ENCODE measurements at regions not wholly inside any gene's neighbourhood (a gene's known extent, or its start where the extent isn't known, plus 50 kb on each side); places are given as distances from the start of the nearest gene placed in this dataset.

DNA sequence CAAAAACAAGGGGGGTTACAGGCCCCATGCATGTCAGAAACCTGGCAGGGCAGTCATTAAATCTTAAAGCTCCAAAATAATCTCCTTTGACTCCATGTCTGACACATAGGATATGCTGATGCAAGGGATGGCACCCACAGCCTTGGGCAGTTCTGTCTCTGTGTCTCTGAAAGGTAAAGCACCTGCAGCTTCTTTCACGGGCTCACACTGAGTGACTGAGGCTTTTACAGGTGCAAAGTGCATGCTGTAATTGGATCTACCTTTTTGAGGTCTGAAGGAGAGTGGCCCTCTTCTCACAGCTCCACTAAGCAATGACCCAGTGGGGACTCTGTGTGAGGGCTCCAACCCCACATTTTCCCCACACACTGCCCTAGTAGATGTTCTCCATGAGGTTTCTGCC, 1309.0 kb upstream of the B3GALT2 start:
- no peak overlapping the region for H3K27ac ChIP-seq (ENCODE audit: low read depth in 2 of 2, low read length in 2 of 2)
- no peaks in the 10 kb centered on the region for H3K27me3 ChIP-seq (ENCODE audit: control insufficient read depth, insufficient read depth, low read length)
- FAIRE-seq = no peak
- intact Hi-C loops (cut with DNase I) = no loop called here
- no peak for DNase-seq
- no peaks in the 10 kb centered on the region for H3K4me1 ChIP-seq (ENCODE audit: control insufficient read depth in 2 of 3, insufficient read depth in 2 of 3, low read depth in 1 of 3, low read length in 3 of 3)
- H3K9me3 ChIP-seq (ENCODE audit: control insufficient read depth in 2 of 3, insufficient read depth in 1 of 3, low read length in 3 of 3) = no peaks in the 10 kb centered on the region
- TF ChIP-seq, protein P1, sequence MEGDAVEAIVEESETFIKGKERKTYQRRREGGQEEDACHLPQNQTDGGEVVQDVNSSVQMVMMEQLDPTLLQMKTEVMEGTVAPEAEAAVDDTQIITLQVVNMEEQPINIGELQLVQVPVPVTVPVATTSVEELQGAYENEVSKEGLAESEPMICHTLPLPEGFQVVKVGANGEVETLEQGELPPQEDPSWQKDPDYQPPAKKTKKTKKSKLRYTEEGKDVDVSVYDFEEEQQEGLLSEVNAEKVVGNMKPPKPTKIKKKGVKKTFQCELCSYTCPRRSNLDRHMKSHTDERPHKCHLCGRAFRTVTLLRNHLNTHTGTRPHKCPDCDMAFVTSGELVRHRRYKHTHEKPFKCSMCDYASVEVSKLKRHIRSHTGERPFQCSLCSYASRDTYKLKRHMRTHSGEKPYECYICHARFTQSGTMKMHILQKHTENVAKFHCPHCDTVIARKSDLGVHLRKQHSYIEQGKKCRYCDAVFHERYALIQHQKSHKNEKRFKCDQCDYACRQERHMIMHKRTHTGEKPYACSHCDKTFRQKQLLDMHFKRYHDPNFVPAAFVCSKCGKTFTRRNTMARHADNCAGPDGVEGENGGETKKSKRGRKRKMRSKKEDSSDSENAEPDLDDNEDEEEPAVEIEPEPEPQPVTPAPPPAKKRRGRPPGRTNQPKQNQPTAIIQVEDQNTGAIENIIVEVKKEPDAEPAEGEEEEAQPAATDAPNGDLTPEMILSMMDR (IDR thresholded peaks at IDR 0.05; ENCODE audit: borderline replicate concordance, extremely low read depth, insufficient read depth) = no peak
- no peaks in the 10 kb centered on the region for H3K36me3 ChIP-seq (ENCODE audit: control insufficient read depth in 2 of 3, insufficient read depth in 3 of 3, low read length in 3 of 3)
- H3K9ac ChIP-seq (ENCODE audit: low read length in 3 of 3) = no peak overlapping the region
- no peak overlapping the region for H3K4me3 ChIP-seq (ENCODE audit: low read length in 3 of 3)

DNA sequence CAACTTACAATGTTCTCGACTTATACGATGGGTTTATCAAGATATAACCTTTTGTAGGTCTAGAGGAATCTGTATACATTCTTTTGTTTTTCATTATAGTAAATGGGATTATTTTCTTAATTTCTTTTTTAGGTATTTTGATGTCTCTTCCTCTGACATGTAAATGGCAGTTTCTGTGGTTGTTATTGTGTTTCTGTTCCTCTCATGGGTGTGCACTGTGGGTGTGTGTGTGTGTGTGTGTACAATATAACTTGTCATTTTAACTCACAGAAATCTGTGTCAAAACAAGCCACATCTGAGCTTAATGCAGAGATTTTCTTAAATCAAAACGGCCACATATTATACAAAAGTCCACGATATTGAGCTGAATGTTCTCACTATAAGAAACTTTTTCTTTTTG, 1300.8 kb upstream of the B3GALT2 start:
- no peak for FAIRE-seq
- Histone ChIP-seq H3K27ac (ENCODE audit: low read depth in 2 of 2, low read length in 2 of 2) (no peak overlapping the region), H3K9ac (ENCODE audit: low read length in 3 of 3) (no peak overlapping the region), H3K4me3 (ENCODE audit: low read length in 3 of 3) (no peak overlapping the region), H3K36me3 (ENCODE audit: control insufficient read depth in 2 of 3, insufficient read depth in 3 of 3, low read length in 3 of 3) (no peaks in the 10 kb centered on the region), H3K9me3 (ENCODE audit: control insufficient read depth in 2 of 3, insufficient read depth in 1 of 3, low read length in 3 of 3) (peaks cover 0 to 4% (median 0%) of the 10 kb centered on the region in 3 donors), H3K27me3 (ENCODE audit: control insufficient read depth, insufficient read depth, low read length) (no peaks in the 10 kb centered on the region), H3K4me1 (ENCODE audit: control insufficient read depth in 2 of 3, insufficient read depth in 2 of 3, low read depth in 1 of 3, low read length in 3 of 3) (no peaks in the 10 kb centered on the region)
- intact Hi-C loops (cut with DNase I) = no loop called here
- DNase-seq = no peak
- TF ChIP-seq, protein P1 (IDR thresholded peaks at IDR 0.05; ENCODE audit: borderline replicate concordance, extremely low read depth, insufficient read depth) = no peak

DNA sequence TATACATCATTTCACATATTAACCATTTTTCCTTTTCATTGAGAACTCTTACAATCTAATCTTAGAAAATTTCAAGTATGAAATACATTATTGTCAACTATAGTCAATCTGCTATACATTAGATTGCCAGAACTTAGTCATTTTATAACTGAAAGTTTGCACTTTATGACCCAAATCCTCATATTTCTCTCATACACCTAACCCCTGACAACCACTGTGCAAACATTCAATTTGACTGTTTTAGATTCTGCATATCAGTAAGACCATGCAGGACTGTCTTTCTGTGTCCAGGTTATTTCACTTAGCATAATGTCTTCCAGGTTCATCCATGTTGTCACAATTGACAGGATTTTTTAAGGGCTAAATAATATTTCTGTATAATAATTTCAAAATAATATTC, 1299.0 kb upstream of the B3GALT2 start:
- intact Hi-C loops (cut with DNase I) = no loop called here

More for the DNA sequence above, 1299.0 kb upstream of the B3GALT2 start:
- FAIRE-seq (no peak), DNase-seq (no peak)
- H3K4me3 ChIP-seq (ENCODE audit: low read length in 3 of 3) = no peak overlapping the region
- no peak overlapping the region for H3K27ac ChIP-seq (ENCODE audit: low read depth in 2 of 2, low read length in 2 of 2)
- H3K36me3 ChIP-seq (ENCODE audit: control insufficient read depth in 2 of 3, insufficient read depth in 3 of 3, low read length in 3 of 3) = no peaks in the 10 kb centered on the region
- peaks cover 0 to 4% (median 0%) of the 10 kb centered on the region in 3 donors for H3K9me3 ChIP-seq (ENCODE audit: control insufficient read depth in 2 of 3, insufficient read depth in 1 of 3, low read length in 3 of 3)
- TF ChIP-seq, protein P1 (IDR thresholded peaks at IDR 0.05; ENCODE audit: borderline replicate concordance, extremely low read depth, insufficient read depth) = no peak
- H3K9ac ChIP-seq (ENCODE audit: low read length in 3 of 3) = no peak overlapping the region
- H3K27me3 ChIP-seq (ENCODE audit: control insufficient read depth, insufficient read depth, low read length) = no peaks in the 10 kb centered on the region
- no peaks in the 10 kb centered on the region for H3K4me1 ChIP-seq (ENCODE audit: control insufficient read depth in 2 of 3, insufficient read depth in 2 of 3, low read depth in 1 of 3, low read length in 3 of 3)

Measured in kidney (tissue), 13 donors.